GM19455 (cell line): ENCODE measurements at regions not wholly inside any gene's neighbourhood (a gene's known extent, or its start where the extent isn't known, plus 50 kb on each side); places are given as distances from the start of the nearest gene placed in this dataset.
"Not testable (repeated sequence)": the region's sequence is repeated elsewhere in the genome, so short reads cannot be mapped to it uniquely, and the experiment has no call there.

ENCODE experiments used
- ATAC-seq: cut with Tn5 transposase; IDR thresholded peaks from one replicate; pipeline ENCODE4 v1.9.1; 2021; ENCODE audit not compliant: unreplicated experiment

- no peak for ATAC-seq
These were observed 628.8 kb upstream of the MAN1A1 start for GRCh38 chr6:119978274-119978889.

DNA sequence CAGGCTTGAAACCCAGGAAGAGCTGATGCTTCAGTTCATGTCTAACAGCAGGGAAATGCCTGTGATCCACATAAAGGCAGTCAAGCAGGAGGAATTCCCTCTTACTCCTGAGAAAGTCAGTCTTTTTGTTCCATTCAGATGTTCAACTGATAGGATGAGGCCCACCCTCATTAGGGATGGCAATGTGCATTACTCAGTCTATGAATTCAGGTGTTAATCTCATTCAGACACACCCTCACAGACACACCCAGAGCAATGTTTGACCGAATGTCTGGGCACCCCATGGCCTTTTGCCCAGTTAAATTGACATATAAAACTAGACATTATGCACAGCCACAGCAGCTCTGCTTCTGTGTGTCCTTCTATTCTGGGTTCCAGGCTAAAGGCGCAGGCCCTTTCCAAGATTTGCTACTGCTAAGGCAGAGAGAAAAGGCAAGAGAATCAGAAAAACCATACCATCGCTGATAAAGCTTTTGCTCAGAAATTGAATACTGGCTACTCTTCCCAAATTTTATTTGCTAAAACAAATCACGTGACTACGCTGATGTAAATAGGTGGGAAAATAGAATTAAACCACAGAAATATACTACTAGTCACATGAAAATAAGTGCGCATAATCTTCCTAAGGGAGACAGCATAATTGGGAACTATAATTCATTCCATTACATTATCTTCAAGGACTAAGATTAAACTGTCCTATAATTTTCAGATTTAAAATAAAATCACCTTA lies 625.0 kb upstream of the MAN1A1 start:
- no peak for ATAC-seq

- no peak for ATAC-seq
These were observed 616.9 kb upstream of the MAN1A1 start for GRCh38 chr6:119966484-119966883.

- ATAC-seq: no peak
These were observed 616.3 kb upstream of the MAN1A1 start for GRCh38 chr6:119965900-119966299.

DNA sequence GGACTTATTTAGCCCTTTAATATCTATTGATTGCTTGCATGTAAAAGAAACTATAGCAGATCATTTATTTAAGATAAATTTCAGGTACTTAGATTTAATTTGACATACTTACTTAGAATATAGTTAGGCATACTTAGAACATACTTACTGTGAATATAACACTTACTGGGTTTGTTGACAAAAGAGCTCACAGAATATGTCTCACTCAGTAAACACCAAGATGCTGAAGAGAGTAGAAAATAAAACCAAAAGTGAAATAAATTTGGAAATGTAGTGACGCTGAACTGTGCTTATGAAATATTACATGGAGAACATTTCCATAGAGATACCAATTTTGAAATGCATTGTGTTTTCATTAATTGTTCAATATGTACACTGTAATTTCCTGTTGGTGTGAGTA lies 615.4 kb upstream of the MAN1A1 start:
- ATAC-seq: no peak

DNA sequence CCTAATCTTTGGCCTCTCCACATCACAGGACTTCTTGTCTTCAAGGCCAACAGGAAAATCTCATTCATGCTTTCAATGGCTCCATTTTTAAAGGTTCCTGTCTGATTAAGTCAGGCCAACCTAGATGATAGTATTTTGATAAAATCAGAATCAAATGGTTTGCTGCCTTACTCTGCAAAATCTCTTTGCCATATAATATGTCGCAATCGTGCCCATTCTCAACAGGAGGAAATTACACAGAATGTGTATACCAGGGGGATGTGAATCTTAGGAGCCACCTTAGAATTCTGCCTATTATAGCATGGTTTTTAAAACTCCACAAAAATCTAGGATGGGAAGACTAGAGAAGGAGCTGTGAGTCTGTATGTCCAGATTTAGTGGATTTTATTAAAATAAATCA lies 612.9 kb upstream of the MAN1A1 start:
- ATAC-seq: no peak

DNA sequence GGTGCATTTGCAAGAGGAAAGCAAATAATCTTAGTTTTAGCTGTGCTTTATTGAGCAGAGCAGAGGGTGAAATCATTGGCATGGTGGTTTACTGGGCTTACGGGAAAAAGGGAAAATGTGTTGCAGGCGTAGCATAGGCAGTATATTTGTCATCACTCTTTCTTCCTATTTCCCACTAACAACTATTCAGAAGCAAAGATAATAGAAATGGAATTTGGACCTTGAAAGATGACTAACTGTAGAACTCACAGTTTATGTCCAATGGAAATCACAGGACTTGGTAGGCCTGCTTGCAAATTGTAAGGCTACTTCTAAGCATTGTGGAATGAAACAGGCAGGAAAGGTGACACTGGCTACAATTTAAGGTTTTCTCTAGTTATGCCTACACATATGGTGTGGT lies 611.9 kb upstream of the MAN1A1 start:
- no peak for ATAC-seq

DNA sequence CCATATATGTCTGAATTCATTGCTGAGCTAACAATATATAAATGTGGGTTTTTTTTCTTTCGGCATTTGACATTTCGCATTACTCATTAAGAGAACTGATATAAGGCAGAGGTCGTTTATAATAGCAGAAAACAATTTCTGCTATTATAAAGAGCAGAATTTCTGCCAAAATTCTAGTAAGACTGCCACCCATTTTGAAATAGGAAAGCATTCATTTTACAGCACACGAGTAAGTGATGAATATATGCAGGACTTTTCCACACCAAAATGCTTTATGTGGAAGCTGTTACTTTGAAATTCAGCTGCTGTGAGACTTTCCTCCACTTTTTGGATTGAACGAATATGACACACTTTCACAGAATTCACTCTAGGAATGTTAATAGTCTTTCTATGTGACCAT lies 610.9 kb upstream of the MAN1A1 start:
- no peak for ATAC-seq

DNA sequence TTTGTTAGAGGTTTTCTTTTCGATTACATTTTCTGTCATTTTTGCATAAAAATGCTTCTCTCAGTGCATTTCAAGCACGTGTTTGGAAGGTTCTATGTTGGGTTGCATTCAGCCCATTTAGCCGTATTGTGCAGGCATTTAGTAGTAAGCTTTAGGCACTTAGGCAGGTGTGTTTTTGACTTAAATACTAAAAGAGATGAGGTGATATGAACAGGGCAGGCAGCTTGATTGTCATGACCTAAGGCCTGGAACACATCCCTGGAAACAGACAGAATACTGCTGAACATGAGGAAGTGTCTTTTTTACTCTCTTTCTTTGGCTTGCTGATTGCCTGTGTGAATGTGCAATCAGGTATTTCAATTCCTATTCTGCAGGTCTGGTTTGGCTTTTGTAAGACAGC lies 610.5 kb upstream of the MAN1A1 start:
- ATAC-seq: no peak

DNA sequence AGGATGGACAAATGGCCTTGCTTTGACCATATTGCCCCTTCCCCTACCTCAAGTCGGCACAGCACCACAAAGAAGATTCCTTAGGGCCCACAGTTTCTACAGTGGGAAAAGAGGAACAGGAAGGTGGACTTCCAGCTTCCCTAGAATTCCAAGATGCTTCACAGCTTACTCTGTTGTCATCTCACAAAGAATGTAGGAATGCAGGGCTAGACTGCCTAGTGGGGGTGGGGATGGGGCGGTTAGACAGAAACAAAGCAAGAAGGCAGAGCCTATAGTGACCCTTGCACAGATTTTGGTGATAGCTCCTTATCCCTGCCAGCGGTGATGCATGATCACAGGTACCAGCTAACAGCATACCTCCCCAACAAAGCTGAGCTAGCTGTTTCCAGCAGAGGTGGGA lies 607.6 kb upstream of the MAN1A1 start:
- no peak for ATAC-seq

DNA sequence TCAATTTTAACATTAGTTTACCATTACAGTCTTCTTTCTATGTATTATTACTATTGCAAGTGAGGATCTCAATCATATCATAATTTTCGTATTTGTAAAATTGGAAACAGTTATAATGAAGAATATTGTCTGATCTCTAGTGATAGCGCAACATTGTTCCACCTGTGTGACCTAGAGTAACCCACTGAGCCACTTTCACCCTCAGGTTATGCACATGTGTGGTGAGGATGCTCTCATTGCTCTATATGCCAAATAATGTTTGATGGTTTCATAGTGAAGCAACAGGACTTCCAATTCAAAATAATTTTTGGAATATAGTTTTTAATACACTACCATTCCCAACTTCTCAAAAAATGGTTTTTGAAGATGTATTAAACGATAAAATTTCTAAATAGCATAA lies 603.1 kb upstream of the MAN1A1 start:
- ATAC-seq: no peak

DNA sequence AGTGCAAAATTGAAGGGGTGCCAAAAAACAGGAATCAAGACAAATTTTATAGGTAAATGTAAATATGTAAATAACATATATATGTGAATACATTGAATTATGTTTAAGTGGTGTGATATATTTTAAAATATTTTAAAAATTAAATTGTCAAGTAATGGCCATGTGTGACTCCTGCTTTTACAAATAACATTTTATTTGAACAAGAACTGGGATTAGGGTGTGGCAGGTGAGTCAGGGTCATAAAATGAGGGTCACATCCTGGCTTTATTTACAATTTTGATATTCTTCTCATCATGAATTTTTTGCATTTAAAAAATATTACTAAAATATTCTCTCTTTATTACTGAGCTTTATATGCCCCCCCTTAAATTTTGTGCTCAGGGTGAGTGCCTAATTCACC lies 601.1 kb upstream of the MAN1A1 start:
- ATAC-seq: no peak

DNA sequence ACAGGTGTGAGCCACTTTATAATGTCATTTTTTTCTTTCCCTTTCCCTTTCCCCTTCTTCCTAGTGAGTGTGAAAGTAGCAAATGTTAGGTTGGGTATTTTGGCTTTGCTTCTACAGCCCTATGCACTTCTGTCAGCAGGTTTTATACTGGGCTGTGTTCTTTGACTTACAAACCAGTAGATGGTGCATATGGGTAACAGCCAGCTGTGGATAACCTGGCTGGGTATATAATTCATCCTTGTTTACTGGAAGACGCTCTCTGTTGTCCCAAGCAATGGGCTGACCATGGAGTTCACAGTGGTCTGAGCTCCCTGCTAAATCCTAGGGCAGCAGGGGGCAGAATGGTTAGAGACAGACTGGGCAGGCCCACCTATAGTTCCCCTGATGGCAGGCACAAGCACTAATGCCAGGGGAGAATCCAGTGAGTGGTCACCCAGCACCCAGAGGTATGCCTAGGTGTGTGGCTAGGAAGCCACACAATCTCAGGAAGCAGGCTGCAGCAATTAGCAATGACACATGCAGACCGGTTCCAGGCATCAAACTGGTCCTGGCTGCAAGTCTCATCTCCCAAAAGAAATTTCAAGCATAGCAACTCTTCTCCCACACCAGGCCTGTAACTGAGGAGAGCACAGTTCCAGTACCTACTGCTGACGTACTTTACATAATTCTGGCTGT lies 592.7 kb upstream of the MAN1A1 start:
- ATAC-seq: no peak

DNA sequence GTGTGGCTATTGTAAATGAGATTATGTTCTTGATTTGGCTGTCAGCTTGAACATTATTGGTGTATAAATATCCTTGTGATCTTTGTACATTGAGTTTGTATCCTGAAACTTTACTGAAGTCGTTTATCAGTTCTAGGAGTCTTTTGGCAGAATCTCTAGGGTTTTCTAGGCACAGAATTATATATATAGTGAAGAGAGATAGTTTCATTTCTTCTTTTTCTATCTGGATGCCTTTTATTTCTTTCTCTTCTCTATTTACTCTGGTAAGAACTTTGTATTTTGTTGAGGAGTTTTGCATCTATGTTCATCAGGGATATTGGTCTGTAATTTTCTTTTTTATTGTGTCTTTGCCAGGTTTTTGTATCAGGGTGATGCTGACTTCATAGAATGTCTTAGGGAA lies 589.2 kb upstream of the MAN1A1 start:
- ATAC-seq: no peak

- no peak for ATAC-seq
These were observed 585.3 kb upstream of the MAN1A1 start for GRCh38 chr6:119934816-119935215.

GRCh38 chr6:119929121-119929520 lies 579.6 kb upstream of the MAN1A1 start:
- ATAC-seq: no peak

- not testable (repeated sequence) for ATAC-seq
These were observed 575.3 kb upstream of the MAN1A1 start for GRCh38 chr6:119924888-119925287.

GRCh38 chr6:119922814-119923213 lies 573.3 kb upstream of the MAN1A1 start:
- no peak for ATAC-seq

GRCh38 chr6:119921491-119922010 lies 572.0 kb upstream of the MAN1A1 start:
- no peak for ATAC-seq

- ATAC-seq: no peak
These were observed 567.6 kb upstream of the MAN1A1 start for GRCh38 chr6:119917186-119917585.

DNA sequence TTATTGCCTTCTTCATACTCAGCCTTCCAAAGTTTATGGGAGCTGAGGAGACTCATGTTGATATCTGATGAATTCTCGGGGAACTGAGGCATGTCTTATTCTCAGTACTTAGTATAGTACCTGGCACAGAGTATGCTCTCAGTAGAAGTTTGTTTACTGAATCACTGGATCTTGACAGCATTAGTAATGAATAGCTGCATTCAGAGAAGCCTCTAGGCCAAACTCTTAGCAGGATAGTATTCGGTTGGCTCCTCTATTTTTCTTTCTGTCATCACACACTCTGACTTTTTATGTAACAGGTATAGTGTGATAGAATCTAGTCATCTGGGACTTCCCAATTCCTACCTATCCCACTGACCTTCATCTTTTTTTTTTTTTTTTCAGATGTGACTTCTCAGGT lies 566.4 kb upstream of the MAN1A1 start:
- no peak for ATAC-seq

DNA sequence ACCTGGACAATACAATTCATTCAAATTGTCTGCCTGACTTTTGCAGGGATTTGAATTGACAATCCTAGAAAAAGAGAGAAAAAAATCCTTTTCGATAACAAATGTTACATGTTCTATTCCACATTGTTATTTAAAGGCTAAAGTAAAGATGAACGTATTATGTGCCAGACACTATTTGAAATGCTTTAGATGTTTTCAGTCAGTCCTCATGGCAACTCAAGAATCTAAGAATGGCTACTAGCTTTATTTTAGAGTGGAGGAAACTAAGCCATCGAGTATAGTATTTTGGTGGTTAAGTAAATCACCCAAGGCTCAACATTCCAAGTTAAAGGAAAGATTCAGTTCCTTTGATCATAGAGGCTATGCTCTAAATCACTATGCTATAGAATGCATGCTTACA lies 558.6 kb upstream of the MAN1A1 start:
- ATAC-seq: no peak
